K562 (cell line): ENCODE measurements at regions not wholly inside any gene's neighbourhood (a gene's known extent, or its start where the extent isn't known, plus 50 kb on each side); places are given as distances from the start of the nearest gene placed in this dataset.

Experiments used
- AFF4 ChIP-seq: sonication (generic); formaldehyde crosslinking; IDR thresholded peaks from 2 replicates; pipeline ENCODE4 v1.8.0; 2023; ENCODE audit warnings: mild to moderate bottlenecking, missing genetic modification reagents
- ELK1 ChIP-seq: sonication (generic); formaldehyde crosslinking; IDR thresholded peaks from 2 replicates; pipeline ENCODE4 v1.8.1; 2022; ENCODE audit warnings: missing genetic modification reagents
- FOSL1 ChIP-seq: fragments of 200-800 bp; sonication (Bioruptor generic); conservative IDR thresholded peaks from 2 replicates; pipeline ENCODE4 v1.6.1; 2016; ENCODE audit warnings: missing genetic modification characterization, missing compliant biosample characterization
- HMGXB4 ChIP-seq: sonication (generic); formaldehyde crosslinking; IDR thresholded peaks from 2 replicates; pipeline ENCODE4 v1.8.1; 2023; ENCODE audit warnings: mild to moderate bottlenecking, missing genetic modification reagents
- KLF6 ChIP-seq: fragments of 250-450 bp; sonication (Bioruptor Pico); IDR thresholded peaks from 2 replicates; pipeline ENCODE4 v1.4.0; 2020; ENCODE audit warnings: mild to moderate bottlenecking, moderate library complexity, borderline replicate concordance
- MEF2D ChIP-seq: conservative IDR thresholded peaks from 2 replicates; pipeline ENCODE4 v1.6.1; 2016; ENCODE audit warnings: low read depth, missing genetic modification characterization, missing compliant biosample characterization
- MNT ChIP-seq, 2 experiments: fragments of 450-650 bp; conservative IDR thresholded peaks; 2 replicates each; pipeline ENCODE4 v1.6.1; 2017; ENCODE audit warnings: mild to moderate bottlenecking in 2 of 2, moderate library complexity in 2 of 2
- NR2F6 ChIP-seq: fragments of 450-650 bp; formaldehyde crosslinking; IDR thresholded peaks from 2 replicates; pipeline ENCODE4 v1.4.0; 2020; ENCODE audit warnings: mild to moderate bottlenecking
- RBM25 ChIP-seq: fragments of 200-400 bp; formaldehyde crosslinking; IDR thresholded peaks from 2 replicates; pipeline ENCODE4 v1.6.1; 2018; ENCODE audit warnings: low read length, low read depth, moderate library complexity; ENCODE audit not compliant: severe bottlenecking
- TEAD4 ChIP-seq, 2 experiments: sonication (generic) in 1 of 2; formaldehyde crosslinking in 1 of 2; IDR thresholded peaks; 2 replicates each; pipeline versions ENCODE4 v1.6.1 to v1.8.0; 2012 to 2022; ENCODE audit warnings: borderline replicate concordance in 1 of 2, inconsistent platforms in 1 of 2, low read length in 1 of 2, mild to moderate bottlenecking in 1 of 2, missing genetic modification reagents in 1 of 2
- TSC22D4 ChIP-seq: fragments of 450-650 bp; IDR thresholded peaks from 2 replicates; pipeline ENCODE4 v1.6.1; 2016; ENCODE audit warnings: missing genetic modification characterization, missing biosample characterization, control low read depth
- ZBTB7A ChIP-seq: IDR thresholded peaks from 2 replicates; pipeline ENCODE4 v1.6.1; 2011; ENCODE audit warnings: low read depth, mild to moderate bottlenecking, low read length, moderate library complexity, borderline replicate concordance; ENCODE audit not compliant: control insufficient read depth

- TF ChIP-seq AFF4 (CRISPR knock-in tag) (no peak), NR2F6 (CRISPR knock-in tag) (no peak), MEF2D (tag) (no peak), TEAD4 (IDR thresholded peaks at IDR 0.05; ENCODE audit: low read length) (no peak), TEAD4 (CRISPR knock-in tag; IDR thresholded peaks at IDR 0.05; ENCODE audit: borderline replicate concordance) (no peak), MNT (conservative IDR thresholded peaks at IDR 0.05) (no peak), FOSL1 (tag) (no peak), ZBTB7A (no peak), RBM25 (no peak), KLF6 (CRISPR knock-in tag) (no peak), ELK1 (no peak), HMGXB4 (CRISPR knock-in tag) (no peak), TSC22D4 (tag) (no peak)
Measured at GRCh38 chr9:90311811-90312210, 330.8 kb downstream of the DIRAS2 start (continued).
